NAMALWA (cell line): ENCODE measurements at regions not wholly inside any gene's neighbourhood (a gene's known extent, or its start where the extent isn't known, plus 50 kb on each side); places are given as distances from the start of the nearest gene placed in this dataset.
A peak's percentile ranks its signal among the peaks of the same experiment; 100 is the strongest.

Experiments
- DNase-seq: peaks from one replicate; pipeline ENCODE4 v3.0.0-alpha.2; 2015; ENCODE audit warnings: low spot score

- DNase-seq, result peak; percentile 58
Observed at GRCh38 chr12:14153803-14154202, 172.4 kb upstream of the GRIN2B start.

DNA sequence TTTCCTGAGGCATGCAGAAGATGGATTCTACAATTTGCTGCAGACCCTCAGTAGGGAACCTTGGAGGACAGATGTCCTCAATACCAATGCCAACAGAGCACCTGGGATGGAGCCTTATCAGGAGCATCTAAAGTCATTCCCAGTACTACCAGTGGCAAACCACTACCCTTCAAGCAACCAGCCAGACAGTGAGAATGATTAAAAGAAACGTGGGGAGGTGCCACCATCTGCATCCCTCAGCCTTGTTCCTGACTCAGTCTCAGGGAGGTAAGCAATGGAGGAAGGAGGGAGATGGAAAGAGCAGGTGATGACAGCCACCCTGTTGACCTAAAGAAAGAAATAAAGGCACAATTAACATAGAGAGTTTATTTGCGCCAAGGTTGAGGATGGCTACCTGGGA is 175.2 kb upstream of the GRIN2B start:
- no peak for DNase-seq

DNA sequence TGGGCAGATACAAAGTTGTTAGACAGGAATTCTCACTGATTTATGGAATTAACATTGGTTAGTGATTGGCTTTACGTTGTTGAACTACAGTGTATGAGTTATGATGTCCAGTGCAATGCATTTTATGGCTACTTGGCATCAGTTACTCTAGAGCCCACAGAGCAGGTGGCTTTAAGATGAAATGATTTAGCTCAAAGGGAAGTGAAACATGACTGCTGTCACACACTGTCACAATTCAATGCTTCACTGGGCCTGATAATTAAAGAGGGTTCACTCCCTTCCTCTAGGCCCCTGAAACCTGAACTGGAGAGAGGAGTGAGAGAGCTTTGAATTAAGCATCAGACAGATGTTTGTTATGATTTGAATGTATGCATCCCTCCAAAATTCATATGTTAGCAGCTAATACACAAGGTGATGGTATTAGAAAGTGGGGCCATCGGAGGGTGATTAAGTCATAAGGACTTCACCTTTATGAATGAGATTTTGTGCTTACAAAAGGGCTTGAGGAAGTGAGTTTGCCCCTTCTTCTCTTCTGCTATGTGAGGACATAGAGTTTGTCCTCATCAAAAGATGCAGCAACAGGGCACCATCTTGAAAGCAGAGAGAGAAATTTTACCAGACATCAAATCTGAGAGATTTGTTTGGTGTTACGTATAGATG is 175.8 kb upstream of the GRIN2B start:
- DNase-seq, result peak; percentile 99

- no peak for DNase-seq
Observed at GRCh38 chr12:14164266-14164665, 182.9 kb upstream of the GRIN2B start.

DNA sequence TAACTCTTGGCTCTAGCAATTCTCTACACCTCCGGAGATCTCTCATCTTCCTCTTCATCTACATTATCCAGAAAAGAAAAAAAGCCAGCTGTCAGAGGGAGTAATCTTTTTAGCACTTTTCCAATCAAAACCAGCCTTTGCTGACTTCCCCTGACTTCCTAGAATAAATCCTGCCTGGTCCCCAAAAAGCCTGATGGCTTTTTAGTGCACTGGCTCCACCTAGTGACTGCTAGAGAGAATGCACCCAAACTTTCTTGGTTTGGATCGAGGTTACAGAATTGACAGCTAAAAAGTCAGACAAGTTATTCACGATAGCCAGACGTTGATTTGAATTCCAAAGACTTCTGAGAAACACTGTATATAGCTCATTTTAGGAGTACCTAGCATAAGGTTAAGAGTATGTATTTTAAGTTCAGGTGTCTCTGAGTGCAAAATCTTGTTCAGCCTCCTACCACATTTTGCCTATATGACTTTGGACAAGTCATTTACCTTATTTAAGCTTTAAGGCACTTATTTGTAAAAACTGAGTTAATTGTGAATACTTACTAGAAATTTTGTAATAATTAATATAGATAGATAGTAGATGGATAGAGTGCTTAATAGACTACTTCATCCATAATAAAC is 185.7 kb upstream of the GRIN2B start:
- peak; percentile 84 for DNase-seq

DNA sequence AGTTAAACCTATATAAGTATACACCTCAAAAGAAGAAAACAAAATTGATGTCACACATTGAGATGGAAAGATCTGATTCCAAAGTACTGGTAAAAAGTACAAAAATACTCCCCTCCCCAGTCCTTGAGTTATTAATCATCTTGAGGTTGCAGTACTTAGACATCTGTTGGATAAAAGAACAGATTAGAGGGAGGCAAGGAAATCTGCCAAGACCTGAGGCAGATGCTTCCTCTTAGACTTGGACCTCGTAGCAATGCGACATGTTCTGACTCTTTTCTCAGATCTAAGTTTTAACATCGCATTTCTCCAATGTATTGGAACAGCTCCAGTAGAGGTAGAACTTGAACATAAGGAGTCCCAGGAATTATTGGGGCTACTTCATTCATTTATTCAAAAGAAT is 187.9 kb upstream of the GRIN2B start:
- DNase-seq, result no peak

- peak; percentile 73 for DNase-seq
Observed at GRCh38 chr12:14171106-14171505, 189.7 kb upstream of the GRIN2B start.

- DNase-seq, result no peak
Observed at GRCh38 chr12:14175206-14175605, 190.3 kb upstream of the ATF7IP start.

GRCh38 chr12:14185427-14186192 is 179.9 kb upstream of the ATF7IP start:
- peak; percentile 83 for DNase-seq

- DNase-seq, result no peak
Observed at GRCh38 chr12:14186193-14186502, 179.3 kb upstream of the ATF7IP start.

- no peak for DNase-seq
Observed at GRCh38 chr12:14187002-14187401, 178.5 kb upstream of the ATF7IP start.

DNA sequence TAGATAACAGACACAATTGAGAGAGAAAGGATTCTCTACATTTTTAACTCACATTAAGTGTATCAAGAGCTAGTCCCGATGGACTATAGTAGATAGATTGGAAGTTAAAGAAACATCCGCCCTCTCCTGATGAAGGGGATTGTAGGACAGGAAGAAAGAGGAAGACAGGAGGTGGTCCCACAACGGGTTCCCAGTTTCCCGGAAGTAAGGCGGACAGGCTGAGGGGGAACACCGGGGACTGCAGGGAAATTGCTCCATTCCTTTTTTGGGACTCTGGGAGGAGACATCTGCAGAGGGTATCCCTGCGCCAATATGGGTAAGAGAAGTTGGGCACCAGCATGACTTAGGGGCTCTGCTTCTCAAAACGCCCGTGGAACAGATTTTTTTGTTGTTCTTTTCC is 177.5 kb upstream of the ATF7IP start:
- no peak for DNase-seq

- no peak for DNase-seq
Observed at GRCh38 chr12:14188744-14189143, 176.7 kb upstream of the ATF7IP start.

- peak; percentile 44 for DNase-seq
Observed at GRCh38 chr12:14190694-14191093, 174.8 kb upstream of the ATF7IP start.

DNA sequence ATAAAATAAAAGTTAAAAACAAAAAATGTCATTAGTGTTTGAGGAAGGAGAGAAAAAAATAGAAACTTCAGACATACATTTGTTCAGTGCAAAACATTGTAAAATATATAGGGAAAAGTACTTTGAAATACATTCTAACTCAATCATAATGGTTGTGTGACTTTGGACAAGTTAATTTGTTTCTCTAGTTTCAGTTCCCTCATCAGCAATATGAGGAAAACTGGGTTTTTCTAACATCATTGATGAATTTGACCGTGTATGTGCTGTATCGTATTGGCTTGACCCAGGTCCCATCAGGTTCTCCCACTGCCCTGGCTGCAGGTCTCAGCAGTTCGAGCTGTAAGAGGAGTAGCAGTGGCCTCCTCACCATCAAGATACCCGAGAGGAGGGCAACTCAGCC is 173.9 kb upstream of the ATF7IP start:
- DNase-seq, result peak; percentile 33

DNA sequence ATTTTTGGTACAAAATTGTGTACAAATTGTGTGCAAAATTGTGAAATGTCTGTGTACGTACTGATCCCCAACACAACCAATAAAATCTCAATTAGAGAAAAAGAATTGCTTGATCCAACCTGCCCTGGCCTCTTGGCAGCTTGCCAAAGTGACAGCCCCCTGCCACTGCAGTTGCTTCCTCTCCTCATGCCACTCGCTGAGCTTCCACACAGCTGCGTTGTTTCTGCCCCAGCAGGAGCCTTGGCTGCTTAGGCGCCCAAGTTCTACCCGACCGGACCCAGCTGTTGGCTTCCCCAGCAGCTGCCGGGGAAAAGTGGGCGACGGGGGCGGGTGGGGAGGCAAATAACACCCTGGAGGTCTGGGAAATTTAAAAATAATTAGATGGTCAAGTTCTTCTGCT is 171.8 kb upstream of the ATF7IP start:
- DNase-seq, result peak; percentile 83

- no peak for DNase-seq
Observed at GRCh38 chr12:14194572-14194971, 170.9 kb upstream of the ATF7IP start.

- no peak for DNase-seq
Observed at GRCh38 chr12:14199455-14200198, 165.9 kb upstream of the ATF7IP start.

DNA sequence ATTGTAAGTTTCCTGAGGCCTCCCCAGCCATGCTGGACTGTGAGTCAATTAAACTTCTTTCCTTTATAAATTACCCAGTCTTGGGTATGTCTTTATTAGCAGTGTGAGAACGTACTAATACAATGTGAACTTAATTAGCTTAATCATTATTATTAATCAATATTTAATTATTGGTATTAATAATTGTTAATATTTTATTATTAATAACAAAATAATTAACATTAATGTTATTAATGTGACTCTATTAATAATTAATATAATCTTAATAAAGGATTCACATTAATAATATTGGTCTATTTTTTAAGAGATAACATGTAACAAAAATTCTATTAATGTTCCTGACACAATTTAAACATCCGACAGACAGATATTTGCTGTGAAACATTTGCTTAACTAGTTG is 164.9 kb upstream of the ATF7IP start:
- DNase-seq, result no peak

- no peak for DNase-seq
Observed at GRCh38 chr12:14201291-14201690, 164.2 kb upstream of the ATF7IP start.

GRCh38 chr12:14207905-14208551 is 157.5 kb upstream of the ATF7IP start:
- DNase-seq, result no peak

DNA sequence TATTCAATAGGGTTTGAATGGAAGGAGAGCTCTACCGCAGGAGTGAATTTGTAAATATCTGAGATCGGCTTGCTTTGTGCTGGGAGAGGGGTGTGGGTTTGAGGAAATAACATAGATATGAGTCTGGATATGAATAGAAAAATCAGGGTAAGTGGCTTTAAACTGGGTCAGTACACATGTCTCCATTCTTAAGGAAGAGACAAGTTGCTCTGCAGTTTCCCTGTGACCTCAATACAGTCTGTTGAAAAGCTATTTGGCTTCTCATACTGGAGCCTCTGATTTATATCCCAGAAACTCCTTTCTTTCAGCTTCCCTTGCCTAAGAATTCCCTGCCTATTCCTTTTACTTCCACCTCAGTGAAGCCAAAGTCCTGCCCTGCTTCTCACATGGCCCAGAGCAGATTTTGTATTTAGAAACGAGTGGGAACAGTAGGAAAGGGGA is 153.5 kb upstream of the ATF7IP start:
- DNase-seq, result no peak
